H1 (cell line): ENCODE measurements at regions not wholly inside any gene's neighbourhood (a gene's known extent, or its start where the extent isn't known, plus 50 kb on each side); places are given as distances from the start of the nearest gene placed in this dataset.

Experiments
- BRCA1 ChIP-seq: IDR thresholded peaks from 2 replicates; pipeline ENCODE4 v1.6.1; 2012; ENCODE audit warnings: low read depth, low read length, improper control_type of control experiment
- CHD7 ChIP-seq: fragments of 300-600 bp; sonication (generic); IDR thresholded peaks from 2 replicates; pipeline ENCODE4 v1.7.1; 2012; ENCODE audit warnings: low read length, moderate library complexity, mild to moderate bottlenecking, inconsistent platforms; ENCODE audit not compliant: insufficient replicate concordance
- PHF8 ChIP-seq: fragments of 200-600 bp; sonication (generic); conservative IDR thresholded peaks from 2 replicates; pipeline ENCODE4 v1.7.1; 2012; ENCODE audit warnings: low read depth, mild to moderate bottlenecking, inconsistent platforms, low read length, moderate library complexity
- SIRT6 ChIP-seq: IDR thresholded peaks from one replicate; pipeline ENCODE4 v1.7.1; 2012; ENCODE audit warnings: low read length, inconsistent platforms
- TBP ChIP-seq: IDR thresholded peaks from 2 replicates; pipeline ENCODE4 v1.6.1; 2011; ENCODE audit warnings: low read depth, low read length, improper control_type of control experiment
- USF2 ChIP-seq: IDR thresholded peaks from 2 replicates; pipeline ENCODE4 v1.6.1; 2011; ENCODE audit warnings: low read length, improper control_type of control experiment

- no peak for TF ChIP-seq CHD7
- TF ChIP-seq PHF8: no peak
- TF ChIP-seq BRCA1: no peak
- no peak for TF ChIP-seq USF2
- no peak for TF ChIP-seq SIRT6
- TF ChIP-seq TBP: no peak
These were observed 65.0 kb upstream of the CCNY start (continued) for GRCh38 chr10:35271086-35271858.
